Non-pigmented ciliary epithelial cell (primary cell): ENCODE measurements at regions not wholly inside any gene's neighbourhood (a gene's known extent, or its start where the extent isn't known, plus 50 kb on each side); places are given as distances from the start of the nearest gene placed in this dataset.

Experiments
- DNase-seq: peaks from one replicate; pipeline ENCODE4 v3.0.0-alpha.2; 2010; ENCODE audit warnings: low read depth

DNA sequence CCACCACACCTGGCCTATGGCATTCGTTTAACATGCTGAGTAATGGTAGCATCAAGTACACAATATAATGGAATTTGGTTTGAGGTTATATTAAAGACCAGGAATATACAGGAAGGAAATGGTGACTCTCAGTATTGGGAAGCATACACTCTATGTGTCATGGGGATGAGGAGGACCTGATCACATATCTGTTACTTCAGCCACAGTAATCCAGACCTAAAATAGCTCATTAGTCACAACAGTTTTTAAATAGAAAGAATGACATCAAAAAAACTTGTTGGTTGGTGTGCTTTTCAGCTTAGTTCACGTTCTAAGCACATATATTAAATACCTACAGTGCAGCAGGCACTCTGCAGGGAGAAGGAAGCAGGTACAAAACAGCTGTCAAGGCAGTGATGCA, 52.5 kb upstream of the ATP2C1 start:
- peak; percentile 20 for DNase-seq

DNA sequence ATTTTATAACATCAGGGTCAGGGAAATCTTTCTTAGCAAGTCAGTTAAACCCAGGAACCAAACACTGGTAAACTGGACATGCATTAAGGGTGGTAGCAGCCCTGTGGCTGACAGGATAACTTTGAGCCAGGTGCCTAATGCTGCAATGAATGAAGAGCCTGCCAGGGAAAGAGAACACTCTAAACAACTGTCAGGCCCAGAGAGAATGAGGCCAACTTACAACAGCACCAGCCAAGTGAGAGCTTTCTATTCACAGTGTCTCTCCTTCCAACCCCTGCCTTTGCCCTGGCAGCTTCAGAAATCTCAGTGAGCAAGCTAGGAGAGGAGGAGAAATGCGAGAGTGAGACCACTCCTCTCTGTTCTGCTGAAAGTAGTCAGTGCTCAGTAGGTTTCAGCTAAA, 50.4 kb upstream of the ATP2C1 start:
- no peak for DNase-seq
